ENCODE measurements at regions not wholly inside any gene's neighbourhood (a gene's known extent, or its start where the extent isn't known, plus 50 kb on each side); places are given as distances from the start of the nearest gene placed in this dataset.
"Not testable (repeated sequence)": the region's sequence is repeated elsewhere in the genome, so short reads cannot be mapped to it uniquely, and the experiment has no call there.

DNA sequence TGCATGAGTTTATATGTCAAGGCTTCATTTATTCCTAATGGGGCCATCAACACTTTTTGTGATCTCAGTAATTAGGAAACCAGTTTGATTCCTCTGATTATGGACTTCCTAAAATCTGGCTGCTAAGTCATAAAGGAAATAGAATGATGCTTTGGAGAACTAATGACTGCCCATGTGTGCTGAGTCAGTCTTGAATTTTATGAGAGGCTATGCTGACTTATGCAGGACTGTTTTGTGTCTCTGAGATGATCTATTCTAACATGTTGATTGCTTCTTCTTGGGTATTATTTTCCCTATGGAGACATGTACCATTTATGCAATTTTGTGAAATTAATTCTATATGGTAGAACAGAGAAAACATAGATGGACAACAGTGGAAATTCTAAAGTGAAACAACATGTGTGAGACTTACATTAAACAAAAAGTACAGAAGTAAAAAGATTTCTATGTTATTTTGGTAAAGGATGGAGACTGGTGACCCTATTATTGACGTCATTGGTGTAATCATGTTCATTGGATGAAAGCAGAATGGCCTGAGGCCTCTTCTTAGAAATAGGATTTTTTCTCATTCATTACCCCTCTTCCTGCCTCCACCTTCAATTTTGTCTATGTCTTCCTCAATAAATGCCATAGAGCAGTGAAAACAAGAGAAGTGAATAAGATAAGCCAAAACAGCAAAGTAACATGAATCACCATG is 1658.2 kb upstream of the PIK3C3 start:
- TF ChIP-seq POLR2A (IDR thresholded peaks at IDR 0.05) = no peak
- Histone ChIP-seq H3K27me3 (no peaks in the 10 kb centered on the region), H3K9me3 (no peaks in the 10 kb centered on the region), H3K4me3 (no peak overlapping the region), H3K36me3 (no peaks in the 10 kb centered on the region), H3K27ac (no peak overlapping the region), H3K4me1 (no peaks in the 10 kb centered on the region)
- intact Hi-C loops (cut with DNase I) = no loop called here
- 38% methylated on average over 1 of the region's 1 CpG for WGBS (ENCODE audit: insufficient coverage, low coverage, low lambda C conversion rate, missing lambda C conversion rate)
- ATAC-seq (no peak), DNase-seq (no peak)

DNA sequence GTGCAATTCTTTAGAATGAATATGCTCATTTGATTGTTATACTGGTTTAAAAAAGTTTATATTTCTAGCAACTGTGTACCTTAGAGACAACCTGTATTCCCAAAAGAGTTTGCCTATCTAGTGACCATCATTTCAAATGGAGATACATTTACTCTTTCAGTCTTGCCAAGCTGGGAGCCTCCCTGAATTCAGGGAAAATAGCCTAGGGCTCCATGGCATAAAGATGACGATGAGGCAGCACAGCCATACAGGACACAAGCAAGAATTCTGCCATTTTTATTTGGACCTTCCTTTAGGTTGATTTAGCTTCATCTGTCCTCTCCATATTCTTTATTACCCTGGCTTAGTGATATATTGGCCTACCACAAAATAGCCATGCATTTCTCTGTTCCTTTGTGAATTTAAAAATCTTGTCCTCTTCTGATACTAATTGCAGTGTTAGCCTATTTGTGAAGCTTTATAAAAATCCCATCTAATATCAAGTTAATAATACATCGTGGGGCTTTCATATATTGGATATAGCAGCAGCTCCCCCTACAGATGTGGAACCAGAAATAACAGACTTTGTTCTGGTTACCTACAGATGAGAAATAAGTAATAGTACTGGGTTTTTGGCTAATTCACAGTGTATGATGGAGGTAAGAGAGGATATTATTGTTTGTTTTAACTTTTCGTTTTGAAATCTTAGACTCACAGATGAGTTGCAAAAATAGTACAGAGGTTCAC is 1661.9 kb upstream of the PIK3C3 start:
- intact Hi-C loops (cut with DNase I) = no loop called here
- Histone ChIP-seq H3K27ac (no peak overlapping the region), H3K27me3 (no peaks in the 10 kb centered on the region), H3K9me3 (no peaks in the 10 kb centered on the region), H3K36me3 (no peaks in the 10 kb centered on the region), H3K4me1 (no peaks in the 10 kb centered on the region), H3K4me3 (no peak overlapping the region)
- ATAC-seq = no peak
- 25% methylated on average over 3 of the region's 3 CpGs for WGBS (ENCODE audit: insufficient coverage, low coverage, low lambda C conversion rate, missing lambda C conversion rate)
- TF ChIP-seq, protein P1, sequence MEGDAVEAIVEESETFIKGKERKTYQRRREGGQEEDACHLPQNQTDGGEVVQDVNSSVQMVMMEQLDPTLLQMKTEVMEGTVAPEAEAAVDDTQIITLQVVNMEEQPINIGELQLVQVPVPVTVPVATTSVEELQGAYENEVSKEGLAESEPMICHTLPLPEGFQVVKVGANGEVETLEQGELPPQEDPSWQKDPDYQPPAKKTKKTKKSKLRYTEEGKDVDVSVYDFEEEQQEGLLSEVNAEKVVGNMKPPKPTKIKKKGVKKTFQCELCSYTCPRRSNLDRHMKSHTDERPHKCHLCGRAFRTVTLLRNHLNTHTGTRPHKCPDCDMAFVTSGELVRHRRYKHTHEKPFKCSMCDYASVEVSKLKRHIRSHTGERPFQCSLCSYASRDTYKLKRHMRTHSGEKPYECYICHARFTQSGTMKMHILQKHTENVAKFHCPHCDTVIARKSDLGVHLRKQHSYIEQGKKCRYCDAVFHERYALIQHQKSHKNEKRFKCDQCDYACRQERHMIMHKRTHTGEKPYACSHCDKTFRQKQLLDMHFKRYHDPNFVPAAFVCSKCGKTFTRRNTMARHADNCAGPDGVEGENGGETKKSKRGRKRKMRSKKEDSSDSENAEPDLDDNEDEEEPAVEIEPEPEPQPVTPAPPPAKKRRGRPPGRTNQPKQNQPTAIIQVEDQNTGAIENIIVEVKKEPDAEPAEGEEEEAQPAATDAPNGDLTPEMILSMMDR (IDR thresholded peaks at IDR 0.05) = no peak
- no peak for DNase-seq

DNA sequence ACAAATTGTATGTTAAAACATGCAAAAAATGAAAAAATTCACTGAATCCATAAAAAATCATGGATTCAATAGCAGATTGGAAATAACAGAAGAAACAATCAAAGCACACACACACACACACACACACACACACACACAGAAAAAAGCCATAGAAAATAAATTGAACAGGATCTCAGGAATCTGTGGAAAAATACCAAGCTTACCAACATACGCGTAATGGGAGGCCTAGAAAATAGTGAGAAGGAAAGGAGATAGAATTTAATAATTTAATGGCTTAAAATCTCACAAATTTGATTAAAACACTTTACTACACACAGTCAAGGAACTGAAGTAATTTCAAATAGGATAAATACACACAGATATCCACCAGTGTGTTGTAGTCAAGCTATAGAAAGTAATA is 1671.5 kb upstream of the PIK3C3 start:
- WGBS (ENCODE audit: insufficient coverage, low coverage, low lambda C conversion rate, missing lambda C conversion rate) = 65% methylated on average over 2 of the region's 2 CpGs

DNA sequence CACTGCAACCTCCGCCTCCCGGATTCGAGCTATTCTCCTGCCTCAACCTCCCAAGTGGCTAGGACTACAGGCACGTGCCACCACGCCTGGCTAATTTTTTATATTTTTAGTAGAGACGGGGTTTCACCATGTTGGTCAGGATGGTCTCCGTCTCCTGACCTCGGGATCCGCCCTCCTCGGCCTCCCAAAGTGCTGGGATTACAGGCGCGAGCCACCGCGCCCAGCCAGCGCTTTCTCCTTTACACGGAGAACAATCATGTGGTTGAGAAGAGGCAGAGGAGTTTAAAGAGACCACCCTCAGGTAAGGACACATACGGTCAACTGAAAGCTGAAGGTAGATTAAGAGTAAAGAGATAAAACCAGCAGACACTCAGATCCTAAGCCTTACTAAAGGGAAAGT is 1673.7 kb upstream of the PIK3C3 start:
- WGBS (ENCODE audit: insufficient coverage, low coverage, low lambda C conversion rate, missing lambda C conversion rate) = 78% methylated on average over 17 of the region's 17 CpGs
- H3K4me1 ChIP-seq; H3K27me3 ChIP-seq; H3K4me3 ChIP-seq; H3K9me3 ChIP-seq; H3K36me3 ChIP-seq; H3K27ac ChIP-seq; ATAC-seq; DNase-seq; intact Hi-C loops (cut with DNase I): not testable (repeated sequence)

More for the DNA sequence above, 1671.5 kb upstream of the PIK3C3 start:
- intact Hi-C loops (cut with DNase I) = no loop called here
- TF ChIP-seq, protein P1 (IDR thresholded peaks at IDR 0.05) = no peak
- no peak for TF ChIP-seq POLR2A (IDR thresholded peaks at IDR 0.05)
- H3K27me3 ChIP-seq = no peaks in the 10 kb centered on the region
- H3K4me3 ChIP-seq = no peak overlapping the region
- H3K4me1 ChIP-seq = no peaks in the 10 kb centered on the region
- ATAC-seq (no peak), DNase-seq (no peak)
- no peaks in the 10 kb centered on the region for H3K9me3 ChIP-seq
- no peak overlapping the region for H3K27ac ChIP-seq
- H3K36me3 ChIP-seq = no peaks in the 10 kb centered on the region

DNA sequence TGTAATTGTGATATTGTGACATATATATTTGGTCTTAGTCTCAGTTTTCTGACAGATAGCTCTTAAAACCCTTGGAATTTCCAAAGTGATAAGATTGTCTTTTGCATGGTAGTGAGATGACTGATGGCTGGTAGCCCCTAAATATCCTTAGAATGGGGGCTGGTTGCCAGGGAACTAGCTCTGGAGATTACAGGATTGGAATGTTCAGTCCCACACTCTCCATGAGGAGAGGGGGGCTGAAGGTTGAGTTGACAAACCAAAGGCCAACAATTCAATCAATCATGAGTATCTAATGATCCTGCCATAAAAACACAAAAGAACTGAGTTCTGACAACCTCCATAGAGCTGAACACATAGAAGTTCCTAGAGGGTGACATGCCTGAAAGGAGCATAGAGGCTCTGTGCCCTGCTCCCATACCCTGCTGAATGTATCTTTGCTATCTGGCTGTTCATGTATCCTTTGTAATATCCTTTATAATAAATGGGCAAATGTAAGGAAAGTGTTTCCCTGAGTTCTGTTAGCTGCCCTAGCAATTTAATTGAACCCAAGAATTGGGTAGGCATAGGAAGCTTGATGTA is 1680.3 kb upstream of the PIK3C3 start:
- Histone ChIP-seq H3K4me3 (no peak overlapping the region), H3K27me3 (no peaks in the 10 kb centered on the region), H3K36me3 (no peaks in the 10 kb centered on the region), H3K9me3 (no peaks in the 10 kb centered on the region), H3K27ac (no peak overlapping the region), H3K4me1 (no peaks in the 10 kb centered on the region)
- no peak for TF ChIP-seq POLR2A (IDR thresholded peaks at IDR 0.05)
- TF ChIP-seq, protein P1 (IDR thresholded peaks at IDR 0.05) = no peak
- DNase-seq (no peak), ATAC-seq (no peak)
- intact Hi-C loops (cut with DNase I) = no loop called here
